Liver (tissue), 3 donors: ENCODE measurements at regions not wholly inside any gene's neighbourhood (a gene's known extent, or its start where the extent isn't known, plus 50 kb on each side); places are given as distances from the start of the nearest gene placed in this dataset.

Source experiments
- GABPA ChIP-seq, 2 donors: IDR thresholded peaks in 1 of 2; conservative IDR thresholded peaks in 1 of 2; 2 replicates each; pipeline ENCODE4 v1.6.1; 2016; ENCODE audit warnings: antibody characterized with exemption in 2 of 2, mild to moderate bottlenecking in 1 of 2, moderate library complexity in 1 of 2
- JUND ChIP-seq, 2 donors: IDR thresholded peaks; 2 replicates each; pipeline ENCODE4 v1.6.1; 2016; ENCODE audit warnings: antibody characterized with exemption in 2 of 2
- NR2F2 ChIP-seq: IDR thresholded peaks from 2 replicates; pipeline ENCODE4 v1.6.1; 2016; ENCODE audit warnings: antibody characterized with exemption
- RAD21 ChIP-seq, 2 donors: IDR thresholded peaks; 2 replicates each; pipeline ENCODE4 v1.6.1; 2016; ENCODE audit warnings: antibody characterized with exemption in 2 of 2, mild to moderate bottlenecking in 2 of 2
- RXRA ChIP-seq, 2 donors: IDR thresholded peaks; 2 replicates each; pipeline ENCODE4 v1.6.1; 2017 to 2018; ENCODE audit warnings: antibody characterized with exemption in 2 of 2, mild to moderate bottlenecking in 1 of 2
- SP1 ChIP-seq: IDR thresholded peaks from 2 replicates; pipeline ENCODE4 v1.6.1; 2018; ENCODE audit warnings: antibody characterized with exemption, mild to moderate bottlenecking
- TAF1 ChIP-seq: conservative IDR thresholded peaks from 2 replicates; pipeline ENCODE4 v1.6.1; 2016; ENCODE audit warnings: antibody characterized with exemption, mild to moderate bottlenecking
- YY1 ChIP-seq: IDR thresholded peaks from 2 replicates; pipeline ENCODE4 v1.6.1; 2016; ENCODE audit warnings: antibody characterized with exemption, mild to moderate bottlenecking
- TF ChIP-seq, protein P1 (sequence below): fragments of 150-350 bp; IDR thresholded peaks from 2 replicates; pipeline ENCODE4 v1.5.1; 2017; ENCODE audit warnings: improper control_type of control experiment, low read depth, low read length; ENCODE audit not compliant: missing input control
- TF ChIP-seq, protein P2 (sequence below): IDR thresholded peaks from 2 replicates; pipeline ENCODE4 v1.6.1; 2016; ENCODE audit warnings: antibody characterized with exemption
- donor health status: healthy.
- donor health status: healthy.

DNA sequence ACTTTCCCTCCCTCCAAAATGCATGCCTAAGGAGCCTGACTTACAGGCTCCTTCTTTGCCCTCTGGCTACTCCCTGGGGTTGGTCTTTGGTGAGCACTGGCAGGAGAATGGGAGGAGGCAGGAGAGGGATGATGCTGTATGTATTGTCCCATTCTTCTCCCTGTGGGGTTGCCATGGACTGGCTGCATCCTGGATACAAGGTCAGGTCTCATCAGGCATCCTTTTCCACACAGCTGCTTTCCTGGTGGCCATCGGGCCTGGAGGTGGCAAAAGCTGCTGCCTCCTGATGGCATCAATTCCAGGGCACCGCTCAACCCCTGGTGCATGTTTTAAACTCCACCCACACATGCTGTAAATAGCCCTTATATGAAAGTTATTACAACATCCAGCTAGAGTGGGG, 257.2 kb downstream of the ETS1 start:
- no peak for TF ChIP-seq RXRA (IDR thresholded peaks at IDR 0.05)
- TF ChIP-seq, protein P1, sequence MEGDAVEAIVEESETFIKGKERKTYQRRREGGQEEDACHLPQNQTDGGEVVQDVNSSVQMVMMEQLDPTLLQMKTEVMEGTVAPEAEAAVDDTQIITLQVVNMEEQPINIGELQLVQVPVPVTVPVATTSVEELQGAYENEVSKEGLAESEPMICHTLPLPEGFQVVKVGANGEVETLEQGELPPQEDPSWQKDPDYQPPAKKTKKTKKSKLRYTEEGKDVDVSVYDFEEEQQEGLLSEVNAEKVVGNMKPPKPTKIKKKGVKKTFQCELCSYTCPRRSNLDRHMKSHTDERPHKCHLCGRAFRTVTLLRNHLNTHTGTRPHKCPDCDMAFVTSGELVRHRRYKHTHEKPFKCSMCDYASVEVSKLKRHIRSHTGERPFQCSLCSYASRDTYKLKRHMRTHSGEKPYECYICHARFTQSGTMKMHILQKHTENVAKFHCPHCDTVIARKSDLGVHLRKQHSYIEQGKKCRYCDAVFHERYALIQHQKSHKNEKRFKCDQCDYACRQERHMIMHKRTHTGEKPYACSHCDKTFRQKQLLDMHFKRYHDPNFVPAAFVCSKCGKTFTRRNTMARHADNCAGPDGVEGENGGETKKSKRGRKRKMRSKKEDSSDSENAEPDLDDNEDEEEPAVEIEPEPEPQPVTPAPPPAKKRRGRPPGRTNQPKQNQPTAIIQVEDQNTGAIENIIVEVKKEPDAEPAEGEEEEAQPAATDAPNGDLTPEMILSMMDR: no peak
- TF ChIP-seq JUND (IDR thresholded peaks at IDR 0.05): no peak
- no peak for TF ChIP-seq YY1
- TF ChIP-seq SP1: no peak
- TF ChIP-seq TAF1: no peak
- TF ChIP-seq GABPA (IDR thresholded peaks at IDR 0.05 in 1 of 2, conservative IDR thresholded peaks at IDR 0.05 in 1 of 2): no peak
- TF ChIP-seq NR2F2: no peak
- TF ChIP-seq, protein P2, sequence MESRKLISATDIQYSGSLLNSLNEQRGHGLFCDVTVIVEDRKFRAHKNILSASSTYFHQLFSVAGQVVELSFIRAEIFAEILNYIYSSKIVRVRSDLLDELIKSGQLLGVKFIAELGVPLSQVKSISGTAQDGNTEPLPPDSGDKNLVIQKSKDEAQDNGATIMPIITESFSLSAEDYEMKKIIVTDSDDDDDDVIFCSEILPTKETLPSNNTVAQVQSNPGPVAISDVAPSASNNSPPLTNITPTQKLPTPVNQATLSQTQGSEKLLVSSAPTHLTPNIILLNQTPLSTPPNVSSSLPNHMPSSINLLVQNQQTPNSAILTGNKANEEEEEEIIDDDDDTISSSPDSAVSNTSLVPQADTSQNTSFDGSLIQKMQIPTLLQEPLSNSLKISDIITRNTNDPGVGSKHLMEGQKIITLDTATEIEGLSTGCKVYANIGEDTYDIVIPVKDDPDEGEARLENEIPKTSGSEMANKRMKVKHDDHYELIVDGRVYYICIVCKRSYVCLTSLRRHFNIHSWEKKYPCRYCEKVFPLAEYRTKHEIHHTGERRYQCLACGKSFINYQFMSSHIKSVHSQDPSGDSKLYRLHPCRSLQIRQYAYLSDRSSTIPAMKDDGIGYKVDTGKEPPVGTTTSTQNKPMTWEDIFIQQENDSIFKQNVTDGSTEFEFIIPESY: no peak
- TF ChIP-seq RAD21 (IDR thresholded peaks at IDR 0.05): no peak
